SW 1271 (cell line): ENCODE measurements at regions not wholly inside any gene's neighbourhood (a gene's known extent, or its start where the extent isn't known, plus 50 kb on each side); places are given as distances from the start of the nearest gene placed in this dataset.
"Not testable (repeated sequence)": the region's sequence is repeated elsewhere in the genome, so short reads cannot be mapped to it uniquely, and the experiment has no call there.

Experiments used
- DNase-seq, 2 experiments: peaks; one replicate each; lab custom pipeline; 2025; lab: John Stamatoyannopoulos, UW

- DNase-seq: no peak
Observed at GRCh38 chr12:58647495-58647894, 272.8 kb downstream of the LRIG3 start.

- no peak for DNase-seq
Observed at GRCh38 chr12:58648176-58648575, 272.1 kb downstream of the LRIG3 start.

- DNase-seq: no peak
Observed at GRCh38 chr12:58651850-58652249, 268.5 kb downstream of the LRIG3 start.

- no peak for DNase-seq
Observed at GRCh38 chr12:58654021-58654420, 266.3 kb downstream of the LRIG3 start.

- DNase-seq: no peak
Observed at GRCh38 chr12:58655375-58655774, 264.9 kb downstream of the LRIG3 start.

GRCh38 chr12:58656254-58657009 lies 263.9 kb downstream of the LRIG3 start:
- no peak for DNase-seq

- no peak for DNase-seq
Observed at GRCh38 chr12:58657190-58657589, 263.1 kb downstream of the LRIG3 start.

- DNase-seq: no peak
Observed at GRCh38 chr12:58665375-58665774, 254.9 kb downstream of the LRIG3 start.

- no peak for DNase-seq
Observed at GRCh38 chr12:58668233-58668632, 252.1 kb downstream of the LRIG3 start.

- DNase-seq: no peak
Observed at GRCh38 chr12:58668871-58669270, 251.4 kb downstream of the LRIG3 start.

- no peak for DNase-seq
Observed at GRCh38 chr12:58670623-58671022, 249.7 kb downstream of the LRIG3 start.

GRCh38 chr12:58671196-58671595 lies 249.1 kb downstream of the LRIG3 start:
- DNase-seq: no peak

GRCh38 chr12:58673021-58673420 lies 247.3 kb downstream of the LRIG3 start:
- DNase-seq: no peak

- not testable (repeated sequence) for DNase-seq
Observed at GRCh38 chr12:58677833-58678232, 242.5 kb downstream of the LRIG3 start.

- no peak for DNase-seq
Observed at GRCh38 chr12:58678753-58679152, 241.6 kb downstream of the LRIG3 start.

GRCh38 chr12:58681730-58682129 lies 238.6 kb downstream of the LRIG3 start:
- DNase-seq: no peak

GRCh38 chr12:58695263-58695662 lies 225.0 kb downstream of the LRIG3 start:
- DNase-seq: no peak

GRCh38 chr12:58701536-58701935 lies 218.8 kb downstream of the LRIG3 start:
- DNase-seq: no peak

- no peak for DNase-seq
Observed at GRCh38 chr12:58703866-58704265, 216.4 kb downstream of the LRIG3 start.

- DNase-seq: not testable (repeated sequence)
Observed at GRCh38 chr12:58704770-58705169, 215.5 kb downstream of the LRIG3 start.

GRCh38 chr12:58710901-58711300 lies 209.4 kb downstream of the LRIG3 start:
- DNase-seq: no peak

GRCh38 chr12:58711974-58712373 lies 208.3 kb downstream of the LRIG3 start:
- DNase-seq: no peak

GRCh38 chr12:58712976-58713375 lies 207.3 kb downstream of the LRIG3 start:
- no peak for DNase-seq

- DNase-seq: no peak
Observed at GRCh38 chr12:58719161-58719560, 201.1 kb downstream of the LRIG3 start.
